ENCODE measurements at regions not wholly inside any gene's neighbourhood (a gene's known extent, or its start where the extent isn't known, plus 50 kb on each side); places are given as distances from the start of the nearest gene placed in this dataset.

- DNase-seq (no peak), ATAC-seq (no peak)
- H3K36me3 ChIP-seq (ENCODE audit: insufficient read depth in 1 of 2, low read depth in 1 of 2) = no peaks in the 10 kb centered on the region
- intact Hi-C loops (cut with DNase I) = no loop called here
- H3K4me3 ChIP-seq = no peak overlapping the region
- peaks cover 0 to 3% (median 0%) of the 10 kb centered on the region in 3 donors for H3K27me3 ChIP-seq (ENCODE audit: insufficient read depth in 3 of 3, low read length in 2 of 3)
- H3K27ac ChIP-seq = no peak overlapping the region
- H3K4me1 ChIP-seq = no peaks in the 10 kb centered on the region
- TF ChIP-seq, protein P1, sequence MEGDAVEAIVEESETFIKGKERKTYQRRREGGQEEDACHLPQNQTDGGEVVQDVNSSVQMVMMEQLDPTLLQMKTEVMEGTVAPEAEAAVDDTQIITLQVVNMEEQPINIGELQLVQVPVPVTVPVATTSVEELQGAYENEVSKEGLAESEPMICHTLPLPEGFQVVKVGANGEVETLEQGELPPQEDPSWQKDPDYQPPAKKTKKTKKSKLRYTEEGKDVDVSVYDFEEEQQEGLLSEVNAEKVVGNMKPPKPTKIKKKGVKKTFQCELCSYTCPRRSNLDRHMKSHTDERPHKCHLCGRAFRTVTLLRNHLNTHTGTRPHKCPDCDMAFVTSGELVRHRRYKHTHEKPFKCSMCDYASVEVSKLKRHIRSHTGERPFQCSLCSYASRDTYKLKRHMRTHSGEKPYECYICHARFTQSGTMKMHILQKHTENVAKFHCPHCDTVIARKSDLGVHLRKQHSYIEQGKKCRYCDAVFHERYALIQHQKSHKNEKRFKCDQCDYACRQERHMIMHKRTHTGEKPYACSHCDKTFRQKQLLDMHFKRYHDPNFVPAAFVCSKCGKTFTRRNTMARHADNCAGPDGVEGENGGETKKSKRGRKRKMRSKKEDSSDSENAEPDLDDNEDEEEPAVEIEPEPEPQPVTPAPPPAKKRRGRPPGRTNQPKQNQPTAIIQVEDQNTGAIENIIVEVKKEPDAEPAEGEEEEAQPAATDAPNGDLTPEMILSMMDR (IDR thresholded peaks at IDR 0.05) = no peak
- no peaks in the 10 kb centered on the region for H3K9me3 ChIP-seq
- WGBS, 3 donors = 36 to 53% (median 41%) methylated on average over 3 of the region's 3 CpGs
These were observed 644.3 kb downstream of the BCL11A start for GRCh38 chr2:59909147-59909546.

DNA sequence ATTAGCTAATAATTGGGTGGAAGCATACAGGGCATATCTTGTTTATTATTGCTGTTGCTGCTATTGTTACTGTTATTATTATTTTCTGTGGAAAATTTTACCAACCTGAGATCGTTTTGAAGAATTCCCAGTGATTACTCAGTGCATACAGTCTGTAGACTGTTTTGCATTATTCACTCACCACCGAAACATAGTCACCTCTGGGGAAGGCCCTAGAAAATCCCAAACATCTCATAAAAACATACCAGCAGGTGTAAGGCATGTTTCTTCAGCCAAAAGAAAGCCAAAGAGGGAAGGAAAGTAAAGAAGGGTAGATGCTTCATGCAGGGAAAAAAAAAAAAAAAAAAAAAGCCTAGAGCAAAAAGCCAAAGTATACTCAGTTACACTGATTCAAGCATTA is 647.7 kb downstream of the BCL11A start:
- intact Hi-C loops (cut with DNase I) = no loop called here
- TF ChIP-seq, protein P1 (IDR thresholded peaks at IDR 0.05) = no peak
- no peaks in the 10 kb centered on the region for H3K9me3 ChIP-seq
- no peak overlapping the region for H3K27ac ChIP-seq
- WGBS, 3 donors = 72 to 82% (median 77%) methylated on average over 2 of the region's 2 CpGs
- no peak for DNase-seq
- H3K36me3 ChIP-seq (ENCODE audit: insufficient read depth in 1 of 2, low read depth in 1 of 2) = no peaks in the 10 kb centered on the region
- H3K4me1 ChIP-seq = no peaks in the 10 kb centered on the region
- no peak overlapping the region for H3K4me3 ChIP-seq
- peaks cover 0 to 3% (median 0%) of the 10 kb centered on the region in 3 donors for H3K27me3 ChIP-seq (ENCODE audit: insufficient read depth in 3 of 3, low read length in 2 of 3)
- no peak for ATAC-seq

DNA sequence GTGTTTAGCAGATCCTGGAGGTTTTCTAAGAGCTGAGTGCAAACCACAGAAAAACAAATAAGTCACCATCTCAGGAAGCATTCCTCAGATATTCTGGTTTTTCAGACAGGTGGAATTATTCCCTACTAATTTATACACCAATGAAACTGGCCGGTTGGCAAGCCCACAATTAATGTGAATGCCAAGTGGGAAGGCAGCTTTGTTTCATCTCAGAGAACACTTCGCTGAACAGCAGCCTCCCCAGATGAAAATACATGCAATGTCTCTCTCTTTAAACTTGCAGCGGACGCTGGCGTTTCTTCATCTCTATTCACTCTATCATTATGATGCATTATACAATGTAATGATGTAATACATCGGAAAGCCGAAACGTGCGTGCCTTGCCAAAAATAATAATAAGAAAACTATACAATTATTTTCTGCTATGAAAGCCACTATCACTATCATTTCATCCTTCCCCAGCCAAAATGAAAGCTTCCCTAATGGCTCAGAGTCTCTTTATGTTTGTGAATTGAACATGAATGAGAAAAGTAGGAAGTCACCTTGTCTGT is 649.4 kb downstream of the BCL11A start:
- intact Hi-C loops (cut with DNase I) = no loop called here
- ATAC-seq = no peak

DNA sequence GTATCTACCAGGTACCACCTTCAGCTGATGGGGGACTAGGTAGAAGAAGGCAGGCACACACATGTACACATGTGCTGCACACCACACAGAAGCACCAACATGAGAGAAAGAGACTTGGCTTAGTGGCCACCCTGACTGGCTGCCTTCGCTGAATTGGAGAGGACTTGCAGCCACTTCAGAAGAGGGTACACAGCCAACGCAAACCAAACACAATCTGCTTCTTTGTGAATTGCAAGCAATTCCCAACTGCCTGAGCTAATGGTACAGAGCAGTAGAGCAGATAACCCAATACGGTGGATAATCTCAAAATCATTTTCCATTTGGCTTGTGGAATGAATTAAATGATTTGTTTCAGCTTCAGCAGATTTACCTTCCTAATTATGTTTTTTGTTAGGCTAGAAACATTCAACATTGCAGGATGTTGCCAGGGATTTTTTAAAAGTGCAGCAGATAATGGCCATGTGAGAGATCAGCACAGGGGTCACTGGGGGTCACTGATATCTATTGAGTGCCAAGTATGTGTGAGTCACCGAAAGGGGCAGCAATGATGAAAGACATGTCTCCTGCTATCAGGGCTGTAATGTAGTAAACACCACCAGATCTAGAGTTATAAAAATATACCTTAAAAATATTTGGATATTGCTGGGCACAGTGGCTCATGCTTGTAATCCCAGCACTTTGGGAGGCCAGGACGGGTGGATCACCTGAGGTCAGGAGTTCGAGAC is 652.6 kb downstream of the BCL11A start:
- TF ChIP-seq, protein P1 (IDR thresholded peaks at IDR 0.05) = no peak
- no peak overlapping the region for H3K4me3 ChIP-seq
- intact Hi-C loops (cut with DNase I) = no loop called here
- H3K9me3 ChIP-seq = no peaks in the 10 kb centered on the region
- H3K27me3 ChIP-seq (ENCODE audit: insufficient read depth in 3 of 3, low read length in 2 of 3) = peaks cover 0 to 7% (median 0%) of the 10 kb centered on the region in 3 donors
- H3K4me1 ChIP-seq = no peaks in the 10 kb centered on the region
- DNase-seq (no peak), ATAC-seq (no peak)
- WGBS, 3 donors = 62 to 74% (median 65%) methylated on average over 6 of the region's 6 CpGs
- no peaks in the 10 kb centered on the region for H3K36me3 ChIP-seq (ENCODE audit: insufficient read depth in 1 of 2, low read depth in 1 of 2)
- H3K27ac ChIP-seq = no peak overlapping the region

More for the DNA sequence above, 649.4 kb downstream of the BCL11A start:
- H3K27ac ChIP-seq = no peak overlapping the region
- no peak overlapping the region for H3K4me3 ChIP-seq
- no peak for DNase-seq
- H3K4me1 ChIP-seq = no peaks in the 10 kb centered on the region
- peaks cover 0 to 3% (median 0%) of the 10 kb centered on the region in 3 donors for H3K27me3 ChIP-seq (ENCODE audit: insufficient read depth in 3 of 3, low read length in 2 of 3)
- TF ChIP-seq, protein P1 (IDR thresholded peaks at IDR 0.05) = no peak
- H3K36me3 ChIP-seq (ENCODE audit: insufficient read depth in 1 of 2, low read depth in 1 of 2) = no peaks in the 10 kb centered on the region
- 73 to 77% (median 76%) methylated on average over 9 of the region's 9 CpGs for WGBS, 3 donors
- no peaks in the 10 kb centered on the region for H3K9me3 ChIP-seq
